Spleen (tissue), 11 donors: ENCODE measurements at regions not wholly inside any gene's neighbourhood (a gene's known extent, or its start where the extent isn't known, plus 50 kb on each side); places are given as distances from the start of the nearest gene placed in this dataset.

ENCODE experiments used
- DNase-seq: peaks from one replicate; pipeline ENCODE4 v3.0.0-alpha.2; 2020
- H3K27ac ChIP-seq, 8 donors: fragments of 200-600 bp; sonication (generic) in 7 of 8; 1 replicate in 4 of 8; 2 replicates in 4 of 8; pipeline versions ENCODE4 v1.5.0 to v1.8.0; 2016 to 2021; ENCODE audit warnings: inconsistent platforms in 4 of 8, mild to moderate bottlenecking in 4 of 8, moderate library complexity in 1 of 8
- H3K27me3 ChIP-seq, 7 donors: fragments of 200-600 bp; sonication (generic) in 6 of 7; replicated peaks in 1 of 7; 1 replicate in 4 of 7; 2 replicates in 3 of 7; pipeline versions ENCODE4 v1.5.0 to v1.8.0; 2016 to 2021; ENCODE audit warnings: inconsistent platforms in 3 of 7, mild to moderate bottlenecking in 1 of 7
- H3K36me3 ChIP-seq, 6 donors: fragments of 200-600 bp; sonication (generic) in 5 of 6; 1 replicate in 4 of 6; 2 replicates in 2 of 6; pipeline versions ENCODE4 v1.5.0 to v1.8.0; 2016 to 2021; ENCODE audit warnings: inconsistent platforms in 2 of 6
- H3K4me1 ChIP-seq, 6 donors: fragments of 200-600 bp; sonication (generic) in 5 of 6; 1 replicate in 3 of 6; 2 replicates in 3 of 6; pipeline versions ENCODE4 v1.5.0 to v1.8.0; 2016 to 2021; ENCODE audit warnings: inconsistent platforms in 3 of 6
- H3K4me3 ChIP-seq, 8 donors: fragments of 200-600 bp; sonication (generic) in 7 of 8; 1 replicate in 4 of 8; 2 replicates in 4 of 8; pipeline versions ENCODE4 v1.5.0 to v1.8.0; 2016 to 2021; ENCODE audit warnings: inconsistent platforms in 4 of 8, mild to moderate bottlenecking in 4 of 8, moderate library complexity in 2 of 8
- H3K9me3 ChIP-seq, 8 donors: fragments of 200-600 bp; sonication (generic) in 7 of 8; 1 replicate in 4 of 8; 2 replicates in 4 of 8; pipeline versions ENCODE4 v1.5.0 to v1.8.0; 2016 to 2021; ENCODE audit warnings: inconsistent platforms in 4 of 8
- CTCF ChIP-seq, 11 experiments: fragments of 200-600 bp in 7 of 11; fragments of 450-650 bp in 4 of 11; sonication (generic) in 4 of 11; IDR thresholded peaks in 8 of 11; conservative IDR thresholded peaks in 3 of 11; 1 replicate in 7 of 11; 2 replicates in 4 of 11; pipeline versions ENCODE4 v1.4.0 to v1.8.0; 2016 to 2021; ENCODE audit warnings: antibody characterized with exemption in 11 of 11, inconsistent platforms in 4 of 11, mild to moderate bottlenecking in 1 of 11
- POLR2A ChIP-seq, 3 donors: fragments of 450-650 bp; IDR thresholded peaks; one replicate each; pipeline ENCODE4 v1.5.1; 2017; ENCODE audit warnings: antibody characterized with exemption in 3 of 3, mild to moderate bottlenecking in 1 of 3
- POLR2AphosphoS5 ChIP-seq, 3 donors: sonication (generic); formaldehyde crosslinking; IDR thresholded peaks; one replicate each; pipeline ENCODE4 v1.5.1; 2017; ENCODE audit warnings: antibody characterized with exemption in 3 of 3
- WGBS, 5 donors: extraction: QIAGEN DNeasy Blood & Tissue Kit in 3 of 5; methylation state at CpG; one replicate each; pipeline versions ENCODE4 v1.1.5 to v1.1.7; 2013 to 2018; 5-methylcytosine and 5-hydroxymethylcytosine counted together
- intact Hi-C: fragments of 100-400 bp; cut with DNase I; formaldehyde crosslinking; loops from one replicate; pipeline ENCODE4 v1.15.0; 2023; ENCODE audit warnings: low total_unique reads
- donor health status: healthy with polysubstance abuse.
- donor health status: DM: no; HTN: no; CAD: no; lungs with moderate emphysema.
- donor health status: DM: no; HTN: no; CAD: no.
- donor health status: Bipolar disorder and iron deficiency.
- donor health status: healthy.
- donor health status: DM: no; HTN: no; CAD: no.
- donor health status: DM: yes; HTN: yes; CAD: no.

GRCh38 chr10:10791869-10792268 lies 225.8 kb upstream of the CELF2 start:
- Histone ChIP-seq H3K4me3 (no peak overlapping the region), H3K27ac (no peak overlapping the region), H3K27me3 (peaks cover 0 to 4% (median 0%) of the 10 kb centered on the region in 7 donors), H3K36me3 (no peaks in the 10 kb centered on the region), H3K9me3 (no peaks in the 10 kb centered on the region), H3K4me1 (peaks cover 0 to 9% (median 2%) of the 10 kb centered on the region in 6 donors)
- TF ChIP-seq CTCF (IDR thresholded peaks at IDR 0.05 in 8 of 11, conservative IDR thresholded peaks at IDR 0.05 in 3 of 11) (no peak), POLR2AphosphoS5 (IDR thresholded peaks at IDR 0.05) (no peak), POLR2A (IDR thresholded peaks at IDR 0.05) (no peak)
- intact Hi-C loops = no loop called here
- WGBS, 5 donors = 60 to 83% (median 72%) methylated on average over 3 of the region's 3 CpGs
- DNase-seq = no peak

- DNase-seq = no peak
- Histone ChIP-seq H3K27ac (no peak overlapping the region), H3K9me3 (no peaks in the 10 kb centered on the region), H3K36me3 (no peaks in the 10 kb centered on the region), H3K27me3 (peaks cover 0 to 4% (median 0%) of the 10 kb centered on the region in 7 donors), H3K4me1 (peaks cover 0 to 14% (median 2%) of the 10 kb centered on the region in 6 donors), H3K4me3 (no peak overlapping the region)
- no peak for TF ChIP-seq POLR2AphosphoS5 (IDR thresholded peaks at IDR 0.05)
- TF ChIP-seq CTCF (IDR thresholded peaks at IDR 0.05 in 8 of 11, conservative IDR thresholded peaks at IDR 0.05 in 3 of 11) = no peak
- TF ChIP-seq POLR2A (IDR thresholded peaks at IDR 0.05) = no peak
- intact Hi-C loops = no loop called here
- WGBS, 5 donors = 36 to 52% (median 47%) methylated on average over 3 of the region's 3 CpGs
These were observed 225.0 kb upstream of the CELF2 start for GRCh38 chr10:10792681-10793080.

GRCh38 chr10:10794046-10794445 lies 223.6 kb upstream of the CELF2 start:
- no peak overlapping the region for H3K27ac ChIP-seq
- no peak for DNase-seq
- intact Hi-C loops = no loop called here

GRCh38 chr10:10794791-10795191 lies 222.9 kb upstream of the CELF2 start:
- no peak for DNase-seq
- Histone ChIP-seq H3K9me3 (no peaks in the 10 kb centered on the region), H3K27me3 (peaks cover 0 to 7% (median 0%) of the 10 kb centered on the region in 7 donors), H3K36me3 (no peaks in the 10 kb centered on the region), H3K4me3 (no peak overlapping the region), H3K4me1 (peaks cover 0 to 14% (median 2%) of the 10 kb centered on the region in 6 donors), H3K27ac (no peak overlapping the region)
- TF ChIP-seq POLR2AphosphoS5 (IDR thresholded peaks at IDR 0.05) = no peak
- no peak for TF ChIP-seq POLR2A (IDR thresholded peaks at IDR 0.05)
- TF ChIP-seq CTCF (IDR thresholded peaks at IDR 0.05 in 8 of 11, conservative IDR thresholded peaks at IDR 0.05 in 3 of 11) = no peak
- 73 to 80% (median 76%) methylated on average over 5 of the region's 5 CpGs for WGBS, 5 donors
- intact Hi-C loops = no loop called here

More at GRCh38 chr10:10794046-10794445, 223.6 kb upstream of the CELF2 start:
- H3K27me3 ChIP-seq = peaks cover 0 to 7% (median 0%) of the 10 kb centered on the region in 7 donors
- TF ChIP-seq POLR2A (IDR thresholded peaks at IDR 0.05) (no peak), CTCF (IDR thresholded peaks at IDR 0.05 in 8 of 11, conservative IDR thresholded peaks at IDR 0.05 in 3 of 11) (no peak), POLR2AphosphoS5 (IDR thresholded peaks at IDR 0.05) (no peak)
- no peaks in the 10 kb centered on the region for H3K9me3 ChIP-seq
- H3K36me3 ChIP-seq = no peaks in the 10 kb centered on the region
- H3K4me1 ChIP-seq = peaks cover 0 to 14% (median 2%) of the 10 kb centered on the region in 6 donors
- WGBS, 5 donors = 77 to 94% (median 93%) methylated on average over 8 of the region's 8 CpGs
- H3K4me3 ChIP-seq = no peak overlapping the region
